ENCODE measurements at regions not wholly inside any gene's neighbourhood (a gene's known extent, or its start where the extent isn't known, plus 50 kb on each side); places are given as distances from the start of the nearest gene placed in this dataset.

- TF ChIP-seq CTCF (IDR thresholded peaks at IDR 0.05) (peak in 1 of 5 experiments; percentile 3), POLR2A (IDR thresholded peaks at IDR 0.05) (no peak)
Measured at GRCh38 chr10:29926693-29927048, 132.7 kb downstream of the JCAD start.
